Left ventricle myocardium inferior (tissue), 1 donor: ENCODE measurements at regions not wholly inside any gene's neighbourhood (a gene's known extent, or its start where the extent isn't known, plus 50 kb on each side); places are given as distances from the start of the nearest gene placed in this dataset.
A peak's percentile ranks its signal among the peaks of the same experiment; 100 is the strongest.

Experiments
- DNase-seq: peaks from one replicate; pipeline ENCODE4 v3.0.0-alpha.2; 2020
- H3K27ac ChIP-seq: fragments of 200-600 bp; replicated peaks from 2 replicates; pipeline ENCODE4 v1.8.0; 2021
- H3K27me3 ChIP-seq: fragments of 200-600 bp; 2 replicates; pipeline ENCODE4 v1.8.0; 2021; ENCODE audit warnings: low read depth
- H3K36me3 ChIP-seq: fragments of 200-600 bp; 2 replicates; pipeline ENCODE4 v1.8.0; 2021
- H3K4me1 ChIP-seq: fragments of 200-600 bp; 2 replicates; pipeline ENCODE4 v1.8.0; 2021
- H3K4me3 ChIP-seq: fragments of 200-600 bp; 2 replicates; pipeline ENCODE4 v1.8.0; 2021; ENCODE audit warnings: mild to moderate bottlenecking, moderate library complexity
- H3K9me3 ChIP-seq: fragments of 200-600 bp; replicated peaks from 2 replicates; pipeline ENCODE4 v1.8.0; 2021
- CTCF ChIP-seq: fragments of 200-600 bp; IDR thresholded peaks from 2 replicates; pipeline ENCODE4 v1.8.0; 2021; ENCODE audit warnings: antibody characterized with exemption, mild to moderate bottlenecking, borderline replicate concordance
- intact Hi-C: fragments of 100-400 bp; cut with micrococcal nuclease; formaldehyde crosslinking; loops from one replicate; pipeline ENCODE4 v1.11.0; 2022
- donor health status: DM: no; HTN: yes; CAD: no; lungs with severe emphysema.

- peaks cover 18% of the 10 kb centered on the region for H3K9me3 ChIP-seq
- no peaks in the 10 kb centered on the region for H3K4me1 ChIP-seq
- H3K36me3 ChIP-seq, result no peaks in the 10 kb centered on the region
- intact Hi-C loops, result no loop called here
- no peak for TF ChIP-seq CTCF
- no peak overlapping the region for H3K27ac ChIP-seq
- H3K4me3 ChIP-seq, result no peak overlapping the region
- H3K27me3 ChIP-seq, result no peaks in the 10 kb centered on the region
- DNase-seq, result no peak
These were observed 195.3 kb upstream of the MVB12B start for GRCh38 chr9:126131066-126132010.

GRCh38 chr9:126132746-126133145 lies 193.9 kb upstream of the MVB12B start:
- Histone ChIP-seq H3K36me3 (no peaks in the 10 kb centered on the region), H3K27me3 (no peaks in the 10 kb centered on the region), H3K4me3 (no peak overlapping the region), H3K4me1 (no peaks in the 10 kb centered on the region), H3K27ac (no peak overlapping the region), H3K9me3 (peaks cover 26% of the 10 kb centered on the region)
- DNase-seq, result no peak
- TF ChIP-seq CTCF, result no peak
- intact Hi-C loops, result no loop called here

DNA sequence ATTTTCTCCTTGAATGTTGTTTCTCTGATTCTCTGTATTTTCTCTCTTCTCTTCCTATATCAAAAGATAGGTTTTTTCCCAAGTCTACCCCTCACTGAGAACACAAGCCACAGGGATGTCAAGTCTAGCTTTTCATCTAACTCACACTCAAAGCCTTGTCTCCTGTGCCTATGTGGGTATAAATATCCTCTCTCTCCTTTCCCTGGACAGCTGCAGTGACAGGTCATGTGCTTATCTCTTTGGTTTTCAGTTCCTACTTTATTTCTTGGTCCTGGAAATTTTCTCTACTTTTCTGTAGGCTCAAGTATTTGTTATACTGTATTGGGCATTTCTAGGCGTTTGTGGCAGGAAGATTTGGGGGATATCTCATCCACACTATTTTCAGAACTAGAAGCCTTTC lies 182.4 kb upstream of the MVB12B start:
- Histone ChIP-seq H3K27me3 (peaks cover 32% of the 10 kb centered on the region), H3K9me3 (peaks cover 14% of the 10 kb centered on the region), H3K4me1 (peaks cover 25% of the 10 kb centered on the region), H3K36me3 (no peaks in the 10 kb centered on the region), H3K27ac (peak overlapping the region; percentile 41), H3K4me3 (no peak overlapping the region)
- no peak for TF ChIP-seq CTCF
- intact Hi-C loops, result no loop called here
- no peak for DNase-seq

DNA sequence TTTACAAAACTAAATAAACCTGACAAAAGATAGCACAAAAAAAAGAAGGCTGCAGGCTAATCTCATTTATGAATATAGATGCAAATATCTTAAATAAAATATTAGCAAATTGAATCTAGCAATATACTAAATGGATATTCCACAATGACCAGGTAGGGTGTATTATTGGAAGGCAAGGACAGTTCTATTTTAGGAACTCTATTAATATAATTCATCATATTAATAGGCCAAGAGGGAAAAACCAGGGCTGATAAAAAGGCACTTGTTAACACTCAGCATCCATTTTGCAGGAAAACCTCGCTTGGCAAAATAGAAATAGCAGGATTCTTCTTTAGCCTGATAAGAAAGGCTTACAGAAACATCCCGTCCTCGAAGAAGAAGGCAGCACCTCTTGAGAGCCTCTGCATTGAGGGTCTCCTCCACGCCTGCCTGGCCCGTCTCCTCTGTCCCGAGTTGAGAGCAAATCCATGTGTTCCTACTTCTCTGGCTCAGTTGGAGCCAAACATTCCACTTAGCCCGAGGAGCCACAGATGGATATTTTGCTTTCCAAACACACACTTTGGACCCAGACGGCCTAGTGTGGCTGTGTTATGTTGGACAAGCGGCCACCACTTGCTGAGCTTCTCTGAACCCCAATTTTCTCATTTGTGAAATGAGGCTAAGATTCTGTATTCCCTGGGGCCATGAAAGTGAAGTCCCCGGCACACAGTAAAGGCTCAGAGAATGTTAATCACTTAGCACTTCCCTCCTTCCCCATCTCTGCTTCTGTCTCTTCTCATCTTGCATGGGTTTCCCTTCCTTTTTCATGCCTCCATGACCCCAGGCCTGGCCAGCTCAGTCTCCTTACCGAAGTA lies 181.8 kb upstream of the MVB12B start:
- Histone ChIP-seq H3K27ac (peak overlapping the region; percentile 41), H3K4me3 (no peak overlapping the region), H3K27me3 (peaks cover 32% of the 10 kb centered on the region), H3K4me1 (peaks cover 25% of the 10 kb centered on the region), H3K9me3 (peaks cover 14% of the 10 kb centered on the region), H3K36me3 (no peaks in the 10 kb centered on the region)
- no peak for TF ChIP-seq CTCF
- DNase-seq, result no peak
- intact Hi-C loops, result no loop called here

- intact Hi-C loops, result no loop called here
- no peak for TF ChIP-seq CTCF
These were observed 180.8 kb upstream of the MVB12B start for GRCh38 chr9:126145887-126146253.

More at GRCh38 chr9:126145887-126146253, 180.8 kb upstream of the MVB12B start:
- H3K4me1 ChIP-seq, result peaks cover 25% of the 10 kb centered on the region
- peaks cover 32% of the 10 kb centered on the region for H3K27me3 ChIP-seq
- peaks cover 5% of the 10 kb centered on the region for H3K9me3 ChIP-seq
- no peak overlapping the region for H3K4me3 ChIP-seq
- no peak overlapping the region for H3K27ac ChIP-seq
- no peaks in the 10 kb centered on the region for H3K36me3 ChIP-seq
- DNase-seq, result no peak
